Suprapubic skin (tissue), 3 donors: ENCODE measurements at regions not wholly inside any gene's neighbourhood (a gene's known extent, or its start where the extent isn't known, plus 50 kb on each side); places are given as distances from the start of the nearest gene placed in this dataset.
"Not testable (repeated sequence)": the region's sequence is repeated elsewhere in the genome, so short reads cannot be mapped to it uniquely, and the experiment has no call there.

Source experiments
- EP300 ChIP-seq: sonication (generic); formaldehyde crosslinking; IDR thresholded peaks from one replicate; pipeline ENCODE4 v1.6.1; 2017; ENCODE audit warnings: antibody characterized with exemption
- TF ChIP-seq, protein P1 (sequence below), 2 donors: fragments of 200-600 bp in 1 of 2; fragments of 450-650 bp in 1 of 2; sonication (generic) in 1 of 2; IDR thresholded peaks; one replicate each; pipeline ENCODE4 v1.5.1; 2016 to 2019; ENCODE audit warnings: antibody characterized with exemption in 2 of 2, mild to moderate bottlenecking in 1 of 2, moderate library complexity in 1 of 2

DNA sequence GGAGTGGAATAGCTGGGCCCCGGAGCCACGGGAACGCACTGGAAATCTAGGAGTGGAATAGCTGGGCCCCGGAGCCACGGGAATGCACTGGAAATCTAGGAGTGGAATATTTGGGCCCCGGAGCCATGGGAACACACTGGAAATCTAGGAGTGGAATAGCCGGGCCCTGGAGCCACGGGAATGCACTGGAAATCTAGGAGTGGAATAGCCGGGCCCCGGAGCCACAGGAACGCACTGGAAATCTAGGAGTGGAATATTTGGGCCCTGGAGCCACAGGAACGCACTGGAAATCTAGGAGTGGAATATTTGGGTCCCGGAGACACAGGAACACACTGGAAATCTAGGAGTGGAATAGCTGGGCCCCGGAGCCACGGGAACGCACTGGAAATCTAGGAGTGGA lies 321.5 kb downstream of the THBS2 start:
- TF ChIP-seq, protein P1, sequence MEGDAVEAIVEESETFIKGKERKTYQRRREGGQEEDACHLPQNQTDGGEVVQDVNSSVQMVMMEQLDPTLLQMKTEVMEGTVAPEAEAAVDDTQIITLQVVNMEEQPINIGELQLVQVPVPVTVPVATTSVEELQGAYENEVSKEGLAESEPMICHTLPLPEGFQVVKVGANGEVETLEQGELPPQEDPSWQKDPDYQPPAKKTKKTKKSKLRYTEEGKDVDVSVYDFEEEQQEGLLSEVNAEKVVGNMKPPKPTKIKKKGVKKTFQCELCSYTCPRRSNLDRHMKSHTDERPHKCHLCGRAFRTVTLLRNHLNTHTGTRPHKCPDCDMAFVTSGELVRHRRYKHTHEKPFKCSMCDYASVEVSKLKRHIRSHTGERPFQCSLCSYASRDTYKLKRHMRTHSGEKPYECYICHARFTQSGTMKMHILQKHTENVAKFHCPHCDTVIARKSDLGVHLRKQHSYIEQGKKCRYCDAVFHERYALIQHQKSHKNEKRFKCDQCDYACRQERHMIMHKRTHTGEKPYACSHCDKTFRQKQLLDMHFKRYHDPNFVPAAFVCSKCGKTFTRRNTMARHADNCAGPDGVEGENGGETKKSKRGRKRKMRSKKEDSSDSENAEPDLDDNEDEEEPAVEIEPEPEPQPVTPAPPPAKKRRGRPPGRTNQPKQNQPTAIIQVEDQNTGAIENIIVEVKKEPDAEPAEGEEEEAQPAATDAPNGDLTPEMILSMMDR (IDR thresholded peaks at IDR 0.05): not testable (repeated sequence)
- TF ChIP-seq EP300: not testable (repeated sequence)
